OCI-LY7 (cell line): ENCODE measurements at regions not wholly inside any gene's neighbourhood (a gene's known extent, or its start where the extent isn't known, plus 50 kb on each side); places are given as distances from the start of the nearest gene placed in this dataset.

Experiments used
- BruUV-seq: library from RNA; stranded (reverse); fragments of 400-500 nt; replicated peaks from 2 replicates; lab custom pipeline; 2021; lab: Mats Ljungman, UMichigan
- CTCF ChIA-PET: fragments of 300-600 bp; sonication (Branson Sonifier 250); formaldehyde crosslinking; loops from one replicate; lab custom pipeline; 2022; ENCODE audit warnings: antibody characterized with exemption; ENCODE audit not compliant: unreplicated experiment; lab: Charles Lee
- POLR2A ChIA-PET: fragments of 300-600 bp; sonication (Branson Sonifier 250); formaldehyde crosslinking; loops from one replicate; lab custom pipeline; 2022; ENCODE audit warnings: antibody characterized with exemption; lab: Charles Lee
- DNase-seq: peaks from one replicate; pipeline ENCODE4 v3.0.0-alpha.2; 2015; ENCODE audit warnings: low spot score
- H2AFZ ChIP-seq: fragments of 200-600 bp; sonication (generic), shearing (Covaris generic); 2 replicates; pipeline ENCODE4 v1.6.1; 2014; ENCODE audit warnings: mild to moderate bottlenecking, antibody characterized with exemption, low read length, moderate library complexity
- H3K27ac ChIP-seq: fragments of 200-600 bp; sonication (generic); 2 replicates; pipeline ENCODE4 v1.5.1; 2014; ENCODE audit warnings: mixed run types, low read depth, mild to moderate bottlenecking, moderate library complexity, low read length, inconsistent platforms; ENCODE audit not compliant: poor library complexity, severe bottlenecking
- H3K36me3 ChIP-seq: fragments of 200-600 bp; sonication (generic); 2 replicates; pipeline ENCODE4 v1.6.1; 2014; ENCODE audit warnings: mild to moderate bottlenecking, antibody characterized with exemption, low read length, moderate library complexity, mixed read lengths; ENCODE audit not compliant: insufficient read depth
- H3K4me1 ChIP-seq: fragments of 200-600 bp; sonication (generic); 2 replicates; pipeline ENCODE4 v1.5.1; 2014; ENCODE audit warnings: mild to moderate bottlenecking, low read length; ENCODE audit not compliant: insufficient read depth, poor library complexity, severe bottlenecking
- H3K4me2 ChIP-seq: fragments of 200-600 bp; sonication (generic); 2 replicates; pipeline ENCODE4 v1.6.1; 2014; ENCODE audit warnings: mild to moderate bottlenecking, low read length
- H3K4me3 ChIP-seq: fragments of 200-600 bp; sonication (generic); 2 replicates; pipeline ENCODE4 v1.5.1; 2014; ENCODE audit warnings: mild to moderate bottlenecking, low read depth, low read length; ENCODE audit not compliant: poor library complexity, severe bottlenecking
- H3K79me2 ChIP-seq: fragments of 200-600 bp; sonication (generic); 2 replicates; pipeline ENCODE4 v1.6.1; 2016; ENCODE audit warnings: low read depth, mild to moderate bottlenecking, low read length, moderate library complexity, mixed read lengths; ENCODE audit not compliant: insufficient read depth
- H3K9me2 ChIP-seq: fragments of 200-600 bp; sonication (generic); 2 replicates; pipeline ENCODE4 v1.6.1; 2016; ENCODE audit warnings: mild to moderate bottlenecking, low read length, mixed read lengths; ENCODE audit not compliant: insufficient read depth
- H3K9me3 ChIP-seq: fragments of 200-600 bp; sonication (generic); 2 replicates; pipeline ENCODE4 v1.6.1; 2014; ENCODE audit warnings: mild to moderate bottlenecking, mixed run types, low read length, mixed read lengths
- H4K20me1 ChIP-seq: fragments of 200-600 bp; sonication (generic); 2 replicates; pipeline ENCODE4 v1.6.1; 2014; ENCODE audit warnings: mild to moderate bottlenecking, antibody characterized with exemption, low read length, moderate library complexity, mixed read lengths; ENCODE audit not compliant: insufficient read depth
- CTCF ChIP-seq: fragments of 200-600 bp; sonication (generic); conservative IDR thresholded peaks from 2 replicates; pipeline ENCODE4 v1.5.1; 2014; ENCODE audit warnings: mild to moderate bottlenecking, antibody characterized with exemption, low read length, moderate library complexity, mixed read lengths
- EZH2phosphoT487 ChIP-seq: fragments of 200-600 bp; sonication (generic); IDR thresholded peaks from 2 replicates; pipeline ENCODE4 v1.6.1; 2018; ENCODE audit warnings: low read depth, borderline replicate concordance, mild to moderate bottlenecking, mixed run types, antibody characterized with exemption, low read length, moderate library complexity, mixed read lengths
- intact Hi-C: fragments of 100-400 bp; cut with micrococcal nuclease; formaldehyde crosslinking; loops from one replicate; pipeline ENCODE4 v1.10.0; 2022; ENCODE audit not compliant: unreplicated experiment

GRCh38 chr12:45658020-45658419 is 71.5 kb upstream of the ARID2 start:
- no TSS peak for BruUV-seq
- intact Hi-C loops = no loop called here
- DNase-seq = no peak
- Histone ChIP-seq H3K27ac (no peak overlapping the region), H3K4me2 (no peak overlapping the region), H3K36me3 (no peaks in the 10 kb centered on the region), H3K4me3 (no peak overlapping the region), H4K20me1 (no peaks in the 10 kb centered on the region), H2AFZ (no peak overlapping the region), H3K9me2 (no peaks in the 10 kb centered on the region), H3K9me3 (no peaks in the 10 kb centered on the region), H3K79me2 (no peaks in the 10 kb centered on the region), H3K4me1 (no peaks in the 10 kb centered on the region)
- CTCF ChIA-PET = no interaction called here
- POLR2A ChIA-PET = no interaction called here
- no peak for TF ChIP-seq EZH2phosphoT487
- no peak for TF ChIP-seq CTCF

GRCh38 chr12:45660330-45660729 is 69.2 kb upstream of the ARID2 start:
- BruUV-seq = no TSS peak
- CTCF ChIA-PET = no interaction called here
- H2AFZ ChIP-seq = no peak overlapping the region

GRCh38 chr12:45663455-45663854 is 66.1 kb upstream of the ARID2 start:
- no TSS peak for BruUV-seq
- H2AFZ ChIP-seq = no peak overlapping the region
- no peaks in the 10 kb centered on the region for H3K4me1 ChIP-seq
- H3K79me2 ChIP-seq = no peaks in the 10 kb centered on the region
- H3K4me2 ChIP-seq = no peak overlapping the region
- no peak for DNase-seq
- H3K9me3 ChIP-seq = no peaks in the 10 kb centered on the region
- no peak overlapping the region for H3K4me3 ChIP-seq
- no peaks in the 10 kb centered on the region for H4K20me1 ChIP-seq
- CTCF ChIA-PET = no interaction called here
- TF ChIP-seq EZH2phosphoT487 (no peak), CTCF (no peak)
- POLR2A ChIA-PET = interaction anchor here (1.1 kb wide), 2 partner anchors 10 to 22 kb away, joined by 4 to 5 read pairs; no protein-coding TSS in a partner anchor
- intact Hi-C loops = no loop called here
- no peak overlapping the region for H3K27ac ChIP-seq
- H3K9me2 ChIP-seq = no peaks in the 10 kb centered on the region
- no peaks in the 10 kb centered on the region for H3K36me3 ChIP-seq

More at GRCh38 chr12:45660330-45660729, 69.2 kb upstream of the ARID2 start:
- Histone ChIP-seq H3K27ac (no peak overlapping the region), H3K9me2 (no peaks in the 10 kb centered on the region), H3K4me2 (no peak overlapping the region), H3K4me1 (no peaks in the 10 kb centered on the region), H3K79me2 (no peaks in the 10 kb centered on the region), H3K4me3 (no peak overlapping the region), H3K36me3 (no peaks in the 10 kb centered on the region), H4K20me1 (no peaks in the 10 kb centered on the region), H3K9me3 (no peaks in the 10 kb centered on the region)
- POLR2A ChIA-PET = no interaction called here
- DNase-seq = no peak
- intact Hi-C loops = no loop called here
- no peak for TF ChIP-seq CTCF
- no peak for TF ChIP-seq EZH2phosphoT487
